Progenitor cell of endocrine pancreas (in vitro differentiated cells): ENCODE measurements at regions not wholly inside any gene's neighbourhood (a gene's known extent, or its start where the extent isn't known, plus 50 kb on each side); places are given as distances from the start of the nearest gene placed in this dataset.

Experiments used
- DNase-seq: peaks from one replicate; pipeline ENCODE4 v3.0.0; 2021; ENCODE audit warnings: low spot score; ENCODE audit not compliant: unreplicated experiment
- H3K27ac Mint-ChIP-seq: 2 replicates; pipeline ENCODE4 v1.8.0; 2021; ENCODE audit warnings: mild to moderate bottlenecking, moderate library complexity, mixed read lengths
- H3K27me3 Mint-ChIP-seq: 2 replicates; pipeline ENCODE4 v1.8.0; 2021; ENCODE audit warnings: mixed read lengths
- H3K36me3 Mint-ChIP-seq: 2 replicates; pipeline ENCODE4 v1.8.0; 2022; ENCODE audit warnings: mixed read lengths; ENCODE audit not compliant: insufficient read depth
- H3K4me1 Mint-ChIP-seq: 2 replicates; pipeline ENCODE4 v1.8.0; 2021; ENCODE audit warnings: low read depth, mixed read lengths
- H3K4me3 Mint-ChIP-seq: 2 replicates; pipeline ENCODE4 v1.8.0; 2021; ENCODE audit warnings: low read depth, mild to moderate bottlenecking, moderate library complexity, mixed read lengths
- H3K9me3 Mint-ChIP-seq: 2 replicates; pipeline ENCODE4 v1.8.0; 2021; ENCODE audit warnings: low read depth, mixed read lengths
- CTCF ChIP-seq: fragments of 200-600 bp; sonication (generic); IDR thresholded peaks from one replicate; pipeline ENCODE4 v1.5.0; 2021; ENCODE audit warnings: antibody characterized with exemption, mild to moderate bottlenecking; ENCODE audit not compliant: unreplicated experiment

GRCh38 chr13:91297503-91297902, 50.0 kb upstream of the MIR17HG start:
- Mint-ChIP-seq H3K9me3 (no peaks in the 10 kb centered on the region), H3K4me1 (no peaks in the 10 kb centered on the region)
- TF ChIP-seq CTCF: no peak

More at GRCh38 chr13:91297503-91297902, 50.0 kb upstream of the MIR17HG start:
- no peak for DNase-seq
- Mint-ChIP-seq H3K27me3 (peaks cover 16% of the 10 kb centered on the region), H3K27ac (no peak overlapping the region), H3K4me3 (no peak overlapping the region), H3K36me3 (no peaks in the 10 kb centered on the region)
